ENCODE measurements at regions not wholly inside any gene's neighbourhood (a gene's known extent, or its start where the extent isn't known, plus 50 kb on each side); places are given as distances from the start of the nearest gene placed in this dataset.

- ATAC-seq (ENCODE audit: low read depth in 2 of 2): no peak
- H3K36me3 Mint-ChIP-seq: no peaks in the 10 kb centered on the region
- no peaks in the 10 kb centered on the region for H3K27me3 Mint-ChIP-seq
- no peaks in the 10 kb centered on the region for H3K4me1 Mint-ChIP-seq
- H3K4me3 Mint-ChIP-seq: no peak overlapping the region
- Histone ChIP-seq H3K4me3 (ENCODE audit: low read depth, low read length) (no peak overlapping the region), H3K27me3 (ENCODE audit: control insufficient read depth, insufficient read depth, low read length) (no peaks in the 10 kb centered on the region), H3K27ac (ENCODE audit: insufficient read depth, low read length, poor library complexity, severe bottlenecking) (no peak overlapping the region), H3K9me3 (ENCODE audit: control insufficient read depth in 2 of 2, low read length in 2 of 2) (no peaks in the 10 kb centered on the region), H3K36me3 (ENCODE audit: control insufficient read depth, insufficient read depth, low read length) (no peaks in the 10 kb centered on the region), H3K4me1 (ENCODE audit: control insufficient read depth, insufficient read depth, low read length, poor library complexity, severe bottlenecking) (no peaks in the 10 kb centered on the region)
- peaks cover 0 to 3% (median 0%) of the 10 kb centered on the region in 7 donors for H3K9me3 Mint-ChIP-seq
- no peak overlapping the region for H3K27ac Mint-ChIP-seq
- no peak for DNase-seq
Measured at GRCh38 chr1:88003255-88003654, 674.6 kb downstream of the LMO4 start.

DNA sequence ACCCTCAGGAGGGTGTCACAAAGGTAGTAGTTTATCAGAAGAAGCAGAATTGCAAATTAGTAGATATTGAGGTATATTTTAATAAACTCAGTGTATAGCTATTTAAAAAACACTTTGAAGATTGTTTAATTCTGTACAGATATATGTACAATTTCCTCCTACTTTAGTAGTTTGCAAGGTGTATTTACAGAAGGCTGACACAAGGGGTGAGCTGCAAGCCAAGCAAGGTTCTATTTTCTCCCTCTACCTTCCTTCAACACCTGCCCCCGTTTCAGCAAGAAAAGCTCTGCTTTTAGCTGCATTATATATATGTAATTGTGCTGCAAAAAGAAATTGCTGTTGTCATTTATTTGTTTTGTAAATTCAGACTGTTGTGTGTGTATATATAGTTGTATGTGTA lies 674.2 kb upstream of the PKN2 start:
- ATAC-seq (ENCODE audit: low read depth in 2 of 2) (no peak), DNase-seq (no peak)
- Mint-ChIP-seq H3K9me3 (peaks cover 0 to 1% (median 0%) of the 10 kb centered on the region in 7 donors), H3K27me3 (no peaks in the 10 kb centered on the region), H3K36me3 (no peaks in the 10 kb centered on the region), H3K4me3 (no peak overlapping the region), H3K4me1 (no peaks in the 10 kb centered on the region), H3K27ac (no peak overlapping the region)
- Histone ChIP-seq H3K4me3 (ENCODE audit: low read depth, low read length) (no peak overlapping the region), H3K27me3 (ENCODE audit: control insufficient read depth, insufficient read depth, low read length) (no peaks in the 10 kb centered on the region), H3K9me3 (ENCODE audit: control insufficient read depth in 2 of 2, low read length in 2 of 2) (no peaks in the 10 kb centered on the region), H3K27ac (ENCODE audit: insufficient read depth, low read length, poor library complexity, severe bottlenecking) (no peak overlapping the region), H3K36me3 (ENCODE audit: control insufficient read depth, insufficient read depth, low read length) (no peaks in the 10 kb centered on the region), H3K4me1 (ENCODE audit: control insufficient read depth, insufficient read depth, low read length, poor library complexity, severe bottlenecking) (no peaks in the 10 kb centered on the region)

- no peaks in the 10 kb centered on the region for H3K4me1 ChIP-seq (ENCODE audit: control insufficient read depth, insufficient read depth, low read length, poor library complexity, severe bottlenecking)
- no peaks in the 10 kb centered on the region for H3K27me3 ChIP-seq (ENCODE audit: control insufficient read depth, insufficient read depth, low read length)
- no peak overlapping the region for H3K4me3 ChIP-seq (ENCODE audit: low read depth, low read length)
- H3K36me3 Mint-ChIP-seq: no peaks in the 10 kb centered on the region
- H3K9me3 Mint-ChIP-seq: peaks cover 0 to 1% (median 0%) of the 10 kb centered on the region in 7 donors
- H3K27me3 Mint-ChIP-seq: no peaks in the 10 kb centered on the region
- H3K36me3 ChIP-seq (ENCODE audit: control insufficient read depth, insufficient read depth, low read length): no peaks in the 10 kb centered on the region
- no peak overlapping the region for H3K27ac Mint-ChIP-seq
- no peak for ATAC-seq (ENCODE audit: low read depth in 2 of 2)
- no peak for DNase-seq
- no peaks in the 10 kb centered on the region for H3K4me1 Mint-ChIP-seq
- no peak overlapping the region for H3K4me3 Mint-ChIP-seq
- H3K27ac ChIP-seq (ENCODE audit: insufficient read depth, low read length, poor library complexity, severe bottlenecking): no peak overlapping the region
- H3K9me3 ChIP-seq (ENCODE audit: control insufficient read depth in 2 of 2, low read length in 2 of 2): no peaks in the 10 kb centered on the region
Measured at GRCh38 chr1:88013485-88013884, 670.6 kb upstream of the PKN2 start.

DNA sequence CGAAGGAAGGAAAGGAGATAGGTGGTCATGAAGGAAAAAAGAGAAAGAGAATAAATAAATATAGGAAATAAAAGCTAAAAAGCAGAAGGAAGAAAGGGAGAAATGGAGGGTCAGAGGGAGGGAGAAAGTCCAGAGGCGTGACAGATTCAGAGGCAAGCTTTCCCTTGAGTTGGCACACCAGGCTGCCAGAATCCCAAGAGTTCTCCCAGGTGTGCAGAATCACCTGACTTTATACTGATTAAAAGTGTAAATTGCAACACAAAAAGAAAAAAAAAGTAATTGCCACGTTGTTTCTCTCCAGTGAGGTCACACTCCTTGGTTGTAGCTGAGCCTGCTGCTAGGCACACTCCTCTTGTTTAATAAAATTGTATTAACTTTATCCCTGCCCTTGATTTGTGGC lies 669.9 kb upstream of the PKN2 start:
- Mint-ChIP-seq H3K27ac (no peak overlapping the region), H3K36me3 (no peaks in the 10 kb centered on the region), H3K4me3 (no peak overlapping the region), H3K27me3 (no peaks in the 10 kb centered on the region), H3K4me1 (no peaks in the 10 kb centered on the region), H3K9me3 (peaks cover 0 to 1% (median 0%) of the 10 kb centered on the region in 7 donors)
- no peaks in the 10 kb centered on the region for H3K9me3 ChIP-seq (ENCODE audit: control insufficient read depth in 2 of 2, low read length in 2 of 2)
- no peak overlapping the region for H3K4me3 ChIP-seq (ENCODE audit: low read depth, low read length)
- H3K27me3 ChIP-seq (ENCODE audit: control insufficient read depth, insufficient read depth, low read length): no peaks in the 10 kb centered on the region
- no peaks in the 10 kb centered on the region for H3K4me1 ChIP-seq (ENCODE audit: control insufficient read depth, insufficient read depth, low read length, poor library complexity, severe bottlenecking)
- ATAC-seq (ENCODE audit: low read depth in 2 of 2) (no peak), DNase-seq (no peak)
- no peaks in the 10 kb centered on the region for H3K36me3 ChIP-seq (ENCODE audit: control insufficient read depth, insufficient read depth, low read length)
- no peak overlapping the region for H3K27ac ChIP-seq (ENCODE audit: insufficient read depth, low read length, poor library complexity, severe bottlenecking)

- Histone ChIP-seq H3K4me3 (ENCODE audit: low read depth, low read length) (no peak overlapping the region), H3K27ac (ENCODE audit: insufficient read depth, low read length, poor library complexity, severe bottlenecking) (no peak overlapping the region), H3K27me3 (ENCODE audit: control insufficient read depth, insufficient read depth, low read length) (no peaks in the 10 kb centered on the region), H3K4me1 (ENCODE audit: control insufficient read depth, insufficient read depth, low read length, poor library complexity, severe bottlenecking) (no peaks in the 10 kb centered on the region), H3K9me3 (ENCODE audit: control insufficient read depth in 2 of 2, low read length in 2 of 2) (no peaks in the 10 kb centered on the region), H3K36me3 (ENCODE audit: control insufficient read depth, insufficient read depth, low read length) (no peaks in the 10 kb centered on the region)
- Mint-ChIP-seq H3K27ac (no peak overlapping the region), H3K4me1 (no peaks in the 10 kb centered on the region), H3K27me3 (no peaks in the 10 kb centered on the region), H3K9me3 (peaks cover 0 to 2% (median 0%) of the 10 kb centered on the region in 7 donors), H3K4me3 (no peak overlapping the region), H3K36me3 (no peaks in the 10 kb centered on the region)
- ATAC-seq (ENCODE audit: low read depth in 2 of 2): no peak
- DNase-seq: no peak
Measured at GRCh38 chr1:88016947-88017346, 667.1 kb upstream of the PKN2 start.

DNA sequence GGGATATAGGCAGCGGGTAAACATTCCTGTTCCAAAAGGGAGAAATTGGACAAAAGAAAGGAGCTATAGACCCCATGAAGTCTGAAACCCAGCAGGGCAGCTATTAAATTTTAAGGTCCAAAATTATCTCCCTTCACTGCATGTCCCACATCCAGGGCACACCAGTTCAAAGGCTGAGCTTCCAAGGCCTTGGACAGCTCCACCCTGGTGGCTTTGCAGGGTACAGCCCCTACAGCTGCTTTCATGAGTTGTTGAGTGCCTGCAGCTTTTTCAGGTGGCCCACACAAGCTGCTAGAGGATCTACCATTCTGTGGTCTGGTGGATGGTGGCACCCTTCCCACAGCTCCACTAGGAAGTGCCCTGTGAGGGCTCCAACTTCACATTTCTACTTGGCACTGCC lies 662.5 kb upstream of the PKN2 start:
- ATAC-seq (ENCODE audit: low read depth in 2 of 2): no peak
- H3K9me3 Mint-ChIP-seq: peaks cover 0 to 5% (median 4%) of the 10 kb centered on the region in 7 donors
- H3K4me1 Mint-ChIP-seq: no peaks in the 10 kb centered on the region
- no peaks in the 10 kb centered on the region for H3K36me3 Mint-ChIP-seq
- Histone ChIP-seq H3K27ac (ENCODE audit: insufficient read depth, low read length, poor library complexity, severe bottlenecking) (no peak overlapping the region), H3K27me3 (ENCODE audit: control insufficient read depth, insufficient read depth, low read length) (no peaks in the 10 kb centered on the region), H3K36me3 (ENCODE audit: control insufficient read depth, insufficient read depth, low read length) (no peaks in the 10 kb centered on the region), H3K4me3 (ENCODE audit: low read depth, low read length) (no peak overlapping the region), H3K4me1 (ENCODE audit: control insufficient read depth, insufficient read depth, low read length, poor library complexity, severe bottlenecking) (no peaks in the 10 kb centered on the region), H3K9me3 (ENCODE audit: control insufficient read depth in 2 of 2, low read length in 2 of 2) (no peaks in the 10 kb centered on the region)
- H3K4me3 Mint-ChIP-seq: no peak overlapping the region
- H3K27ac Mint-ChIP-seq: no peak overlapping the region
- no peak for DNase-seq
- no peaks in the 10 kb centered on the region for H3K27me3 Mint-ChIP-seq

DNA sequence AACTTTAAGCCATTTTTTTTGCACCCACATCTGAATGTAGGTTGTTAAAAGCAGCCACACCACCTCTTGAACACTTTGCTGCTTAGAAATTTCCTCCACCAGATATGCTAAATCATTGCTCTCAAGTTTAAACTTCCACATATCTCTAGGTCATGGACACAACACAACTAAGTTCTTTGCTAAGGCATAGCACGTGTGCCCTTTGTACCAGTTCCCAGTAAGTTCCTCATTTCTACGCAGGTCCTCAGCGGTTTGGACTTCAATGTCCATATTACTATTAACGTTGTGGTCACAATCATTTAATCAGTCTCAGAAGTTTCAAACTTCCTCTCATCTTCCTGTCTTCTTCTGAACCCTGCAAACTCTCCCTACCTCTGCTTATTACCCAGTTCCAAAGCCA lies 661.6 kb upstream of the PKN2 start:
- Histone ChIP-seq H3K4me1 (ENCODE audit: control insufficient read depth, insufficient read depth, low read length, poor library complexity, severe bottlenecking) (no peaks in the 10 kb centered on the region), H3K27me3 (ENCODE audit: control insufficient read depth, insufficient read depth, low read length) (no peaks in the 10 kb centered on the region), H3K27ac (ENCODE audit: insufficient read depth, low read length, poor library complexity, severe bottlenecking) (no peak overlapping the region), H3K36me3 (ENCODE audit: control insufficient read depth, insufficient read depth, low read length) (no peaks in the 10 kb centered on the region), H3K4me3 (ENCODE audit: low read depth, low read length) (no peak overlapping the region), H3K9me3 (ENCODE audit: control insufficient read depth in 2 of 2, low read length in 2 of 2) (no peaks in the 10 kb centered on the region)
- no peak overlapping the region for H3K27ac Mint-ChIP-seq
- peaks cover 0 to 9% (median 4%) of the 10 kb centered on the region in 7 donors for H3K9me3 Mint-ChIP-seq
- no peak for DNase-seq
- no peaks in the 10 kb centered on the region for H3K27me3 Mint-ChIP-seq
- no peak for ATAC-seq (ENCODE audit: low read depth in 2 of 2)
- no peaks in the 10 kb centered on the region for H3K36me3 Mint-ChIP-seq
- peaks cover 0 to 4% (median 0%) of the 10 kb centered on the region in 4 donors for H3K4me1 Mint-ChIP-seq
- no peak overlapping the region for H3K4me3 Mint-ChIP-seq

DNA sequence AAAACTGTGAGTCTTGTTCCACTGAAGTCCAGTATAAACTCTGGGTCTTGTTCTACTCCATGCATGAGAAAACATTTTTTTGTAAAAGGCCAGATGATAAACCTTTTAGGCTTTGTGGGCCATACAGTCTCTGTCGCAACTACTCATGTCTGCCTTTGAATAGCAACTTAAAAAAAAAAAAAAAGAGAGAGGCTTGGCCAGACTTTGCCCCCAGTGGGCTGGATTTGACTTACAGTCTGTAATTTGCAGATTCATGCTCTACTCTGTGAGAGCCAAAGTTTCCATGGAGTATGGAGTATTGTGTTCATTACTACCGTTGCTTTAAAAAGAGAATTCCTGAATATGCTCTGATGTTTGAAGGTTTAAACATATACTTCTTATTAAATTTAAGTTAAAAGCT lies 654.9 kb upstream of the PKN2 start:
- DNase-seq: no peak
- H3K36me3 Mint-ChIP-seq: no peaks in the 10 kb centered on the region
- H3K4me3 Mint-ChIP-seq: no peak overlapping the region

More for the DNA sequence above, 654.9 kb upstream of the PKN2 start:
- H3K27ac ChIP-seq (ENCODE audit: insufficient read depth, low read length, poor library complexity, severe bottlenecking): no peak overlapping the region
- H3K27ac Mint-ChIP-seq: no peak overlapping the region
- H3K9me3 ChIP-seq (ENCODE audit: control insufficient read depth in 2 of 2, low read length in 2 of 2): no peaks in the 10 kb centered on the region
- peaks cover 0 to 22% (median 2%) of the 10 kb centered on the region in 7 donors for H3K9me3 Mint-ChIP-seq
- peaks cover 0 to 9% (median 0%) of the 10 kb centered on the region in 4 donors for H3K4me1 Mint-ChIP-seq
- H3K4me1 ChIP-seq (ENCODE audit: control insufficient read depth, insufficient read depth, low read length, poor library complexity, severe bottlenecking): no peaks in the 10 kb centered on the region
- no peaks in the 10 kb centered on the region for H3K36me3 ChIP-seq (ENCODE audit: control insufficient read depth, insufficient read depth, low read length)
- no peaks in the 10 kb centered on the region for H3K27me3 ChIP-seq (ENCODE audit: control insufficient read depth, insufficient read depth, low read length)
- no peak overlapping the region for H3K4me3 ChIP-seq (ENCODE audit: low read depth, low read length)
- H3K27me3 Mint-ChIP-seq: no peaks in the 10 kb centered on the region
- no peak for ATAC-seq (ENCODE audit: low read depth in 2 of 2)

Data from CD4-positive, CD25-positive, alpha-beta regulatory T cell (primary cell).